EH (cell line): ENCODE measurements at regions not wholly inside any gene's neighbourhood (a gene's known extent, or its start where the extent isn't known, plus 50 kb on each side); places are given as distances from the start of the nearest gene placed in this dataset.

Source experiments
- DNase-seq: peaks from one replicate; pipeline ENCODE4 v3.0.0-alpha.2; 2015; ENCODE audit warnings: low read depth

DNA sequence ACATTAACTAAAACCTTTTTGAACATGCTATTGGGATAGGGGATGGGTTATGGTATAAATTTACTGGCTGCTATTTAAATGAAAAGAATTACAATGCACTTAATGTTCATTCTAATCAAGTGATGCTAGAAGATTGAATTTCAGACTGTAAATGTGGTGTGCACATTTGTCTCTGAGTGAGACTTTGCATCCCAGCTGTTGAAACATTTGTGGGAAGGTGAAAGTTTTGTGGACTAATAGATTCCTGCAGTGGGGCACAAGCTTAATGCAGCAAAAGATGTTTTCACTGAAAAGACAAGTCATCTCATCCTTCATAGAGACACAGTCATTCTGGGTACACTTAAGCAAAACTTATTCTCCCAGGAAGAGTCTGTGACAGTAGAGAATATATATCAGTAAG, 323.6 kb downstream of the NFIB start:
- no peak for DNase-seq

DNA sequence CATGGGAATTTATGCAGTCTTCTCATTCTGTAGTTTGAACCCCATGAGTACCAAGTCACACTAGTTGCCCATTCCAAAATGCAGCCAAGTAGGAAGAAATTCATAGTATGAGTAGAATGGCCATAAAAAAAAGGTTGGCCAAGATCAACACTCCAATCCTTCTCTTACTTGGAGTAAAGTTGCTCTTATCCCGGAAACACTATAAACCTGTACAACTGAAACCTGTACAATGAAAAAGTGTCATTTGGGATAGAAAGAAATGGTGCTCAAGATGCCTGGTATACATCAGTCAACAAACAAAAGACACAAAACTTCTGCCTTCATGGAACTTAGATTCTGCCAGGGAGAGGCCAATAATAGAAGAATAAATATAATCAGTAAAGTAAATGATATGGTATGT, 325.0 kb downstream of the NFIB start:
- DNase-seq: no peak

DNA sequence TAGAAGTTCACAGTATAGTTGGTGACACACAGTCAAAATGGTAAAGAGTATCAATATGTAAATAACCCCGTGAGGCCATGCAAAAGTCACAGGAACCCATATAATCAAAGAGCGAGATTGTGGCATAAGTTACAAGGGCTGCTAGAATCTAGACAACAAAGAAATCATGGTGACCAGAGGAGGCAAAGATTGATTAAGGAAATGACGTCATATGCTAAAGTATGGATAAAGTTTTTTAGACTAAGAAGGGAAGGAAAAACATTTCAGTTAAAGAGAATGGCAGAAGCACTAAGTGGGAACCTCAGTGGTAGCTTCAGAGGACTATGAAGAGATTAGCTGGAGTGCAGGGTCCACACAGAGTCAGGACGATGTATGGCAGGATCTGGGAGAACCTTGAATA, 330.3 kb downstream of the NFIB start:
- DNase-seq: no peak

DNA sequence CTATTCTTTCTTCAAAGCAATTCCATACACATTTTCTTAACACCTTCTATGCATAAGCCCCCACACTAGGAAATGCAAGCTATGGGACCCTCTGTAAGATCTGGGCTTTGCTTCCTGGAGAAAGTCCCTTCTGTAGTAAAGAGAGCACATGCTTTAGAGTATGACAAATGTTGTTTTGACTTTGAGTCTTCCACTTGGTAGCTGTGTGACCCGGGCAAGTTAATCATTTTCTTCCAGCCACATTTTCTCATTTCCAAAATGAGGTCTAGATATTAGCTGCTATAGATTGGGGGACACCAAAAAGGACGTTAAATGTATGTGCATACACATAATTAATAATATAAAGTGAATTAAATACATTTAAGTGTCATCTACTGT, 334.0 kb downstream of the NFIB start:
- DNase-seq: no peak

DNA sequence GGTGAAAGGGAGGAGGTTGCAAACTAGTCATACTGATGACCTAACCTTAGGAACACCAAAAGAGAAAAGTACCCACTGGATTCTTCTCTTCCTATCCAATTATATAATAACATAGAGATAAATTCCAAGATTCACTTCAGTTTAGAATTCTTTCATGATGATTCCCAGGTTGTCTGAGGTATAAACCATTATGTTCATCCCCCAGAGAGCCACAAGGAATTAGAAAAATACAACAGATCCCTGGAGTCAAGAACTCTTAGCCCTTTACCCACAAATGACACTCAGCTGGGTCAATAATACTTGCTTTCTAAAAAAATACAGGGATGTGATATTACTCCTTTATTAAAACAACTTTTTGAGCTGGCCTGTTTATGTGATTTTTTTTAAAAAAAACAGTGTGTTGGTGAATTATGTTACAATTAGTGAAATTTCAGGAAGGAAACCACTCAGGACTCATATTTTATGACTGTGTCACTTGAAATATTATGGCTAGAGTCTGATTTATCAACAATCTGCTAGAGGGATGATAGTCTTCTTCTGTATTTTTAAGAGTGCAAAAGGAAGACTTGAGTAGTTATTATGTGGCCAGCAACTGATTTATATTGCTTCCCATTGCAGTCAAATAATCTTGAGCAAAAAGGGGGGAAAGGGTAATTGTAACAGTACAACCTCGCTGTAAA, 338.2 kb downstream of the NFIB start:
- DNase-seq: no peak

DNA sequence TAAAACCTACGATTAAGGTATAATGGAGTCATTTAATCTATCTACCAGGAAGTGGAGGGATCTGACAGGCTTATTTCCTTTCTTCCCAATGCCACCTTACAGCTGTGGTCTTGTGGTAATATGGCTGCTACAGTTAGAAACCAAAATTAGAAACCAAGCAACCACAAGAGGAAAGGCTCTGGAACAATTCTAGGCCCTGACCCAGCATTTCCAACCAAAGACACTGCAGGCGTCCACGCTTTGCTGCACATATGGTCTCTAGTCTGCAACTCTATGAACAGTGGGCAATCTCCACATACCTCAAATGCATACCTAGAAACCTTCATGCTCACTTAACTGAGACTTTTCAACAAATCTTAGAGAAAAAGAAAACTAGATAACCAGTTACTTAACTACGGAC, 339.1 kb downstream of the NFIB start:
- DNase-seq: no peak

DNA sequence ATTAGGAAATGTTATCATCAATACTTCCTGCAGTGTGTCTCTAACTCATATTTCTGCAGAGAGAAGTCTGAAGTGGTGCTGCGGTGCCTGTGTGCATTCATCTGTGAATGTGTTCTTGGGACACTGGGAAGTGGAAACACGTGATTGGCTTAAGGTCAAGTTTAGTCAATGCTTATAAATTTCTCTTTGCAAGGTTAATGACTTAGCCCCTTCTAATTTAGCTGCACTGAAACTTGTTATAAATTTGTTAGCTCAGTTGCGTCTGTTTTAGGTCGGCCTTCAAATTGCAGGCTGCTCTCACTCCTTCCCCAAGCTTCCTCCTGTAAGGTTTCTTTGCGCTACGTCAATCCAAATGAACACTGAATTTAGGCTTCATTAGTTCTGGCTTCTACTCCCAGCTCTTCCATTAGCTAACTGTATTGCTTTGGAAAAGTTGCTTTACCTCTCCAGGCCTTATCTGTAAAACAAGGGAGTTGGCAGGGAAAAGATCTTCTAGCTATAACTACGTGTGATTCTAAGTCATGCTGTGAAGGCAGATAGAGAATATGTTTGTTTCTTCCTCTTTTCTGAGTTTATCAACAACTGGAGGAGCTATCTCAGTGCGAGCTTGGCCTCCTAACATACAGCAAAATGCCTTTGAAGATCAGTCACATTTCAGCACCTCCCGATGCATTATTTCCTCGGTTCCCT, 341.8 kb downstream of the NFIB start:
- DNase-seq: no peak

DNA sequence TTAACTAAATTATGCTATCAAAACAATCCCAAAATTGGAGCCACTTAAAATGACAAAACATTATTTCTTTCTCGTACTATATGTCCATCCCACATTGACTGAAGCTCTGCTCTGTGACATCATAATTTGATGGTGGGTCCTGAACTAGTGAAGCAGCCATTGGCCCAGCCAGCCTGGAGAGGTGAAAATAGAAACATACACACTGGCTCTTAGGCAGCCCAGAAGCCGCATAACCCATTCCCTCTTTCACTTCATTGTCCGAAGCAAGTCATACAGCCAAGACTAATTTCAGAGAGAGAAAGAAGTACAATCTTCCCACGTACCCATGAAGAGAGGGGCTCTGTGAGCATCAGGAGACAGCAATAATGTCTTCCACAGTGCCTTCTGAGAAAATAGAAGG, 342.5 kb downstream of the NFIB start:
- DNase-seq: no peak

DNA sequence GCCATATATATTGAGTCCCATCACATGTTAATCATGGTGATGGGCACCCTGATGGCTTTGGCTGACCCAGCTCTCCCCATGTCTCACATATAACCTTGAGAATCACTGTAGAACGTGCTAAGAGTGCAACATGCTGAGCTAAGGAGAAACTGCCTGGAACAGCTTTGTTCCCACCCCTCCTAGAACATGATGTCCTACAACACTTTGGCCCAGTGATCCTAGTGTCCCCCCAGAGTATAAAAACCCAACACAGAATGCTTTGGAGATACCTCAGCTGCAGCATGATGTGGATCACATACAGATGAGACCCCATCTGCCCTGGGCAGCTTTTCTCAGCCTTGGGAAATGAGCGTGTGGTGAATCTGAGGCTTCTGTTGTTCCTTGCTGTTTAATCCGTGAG, 343.5 kb downstream of the NFIB start:
- no peak for DNase-seq

DNA sequence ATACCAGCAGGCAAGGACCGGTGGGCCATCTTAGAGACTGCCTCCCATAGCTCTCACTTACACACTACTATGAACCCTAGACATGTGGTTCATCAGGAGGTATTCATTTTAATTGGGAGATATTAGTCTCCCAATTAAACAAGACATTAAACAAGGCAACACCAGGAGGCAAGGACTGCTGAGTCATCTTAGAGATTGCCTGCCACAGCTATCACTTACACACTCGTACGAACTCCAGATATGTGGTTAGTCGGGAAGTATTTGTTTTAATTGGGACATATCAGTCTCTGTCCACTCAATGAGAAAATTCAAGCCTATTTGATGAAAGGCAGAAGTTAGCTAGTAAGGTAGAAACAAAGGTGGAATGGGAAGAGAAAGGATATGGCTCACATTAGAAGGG, 343.9 kb downstream of the NFIB start:
- DNase-seq: no peak

DNA sequence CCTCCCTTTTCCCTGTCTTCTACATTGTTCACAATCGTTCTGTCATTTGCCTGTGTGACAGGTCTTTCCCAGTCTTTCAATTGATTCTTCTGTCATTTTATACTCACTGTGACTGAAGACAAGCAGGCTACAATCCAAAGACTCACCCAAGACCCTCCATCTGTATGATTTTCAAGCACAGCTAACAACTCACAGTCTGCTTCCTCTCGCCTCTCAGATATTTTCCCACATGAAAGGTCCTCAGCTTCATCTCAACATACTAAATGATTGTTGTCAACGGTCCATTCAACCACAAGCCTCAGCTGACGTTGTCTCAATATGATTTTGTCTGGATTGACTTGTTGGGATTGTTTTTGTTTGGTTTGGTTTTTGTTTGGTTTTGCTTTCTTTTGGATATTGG, 346.5 kb downstream of the NFIB start:
- DNase-seq: no peak

DNA sequence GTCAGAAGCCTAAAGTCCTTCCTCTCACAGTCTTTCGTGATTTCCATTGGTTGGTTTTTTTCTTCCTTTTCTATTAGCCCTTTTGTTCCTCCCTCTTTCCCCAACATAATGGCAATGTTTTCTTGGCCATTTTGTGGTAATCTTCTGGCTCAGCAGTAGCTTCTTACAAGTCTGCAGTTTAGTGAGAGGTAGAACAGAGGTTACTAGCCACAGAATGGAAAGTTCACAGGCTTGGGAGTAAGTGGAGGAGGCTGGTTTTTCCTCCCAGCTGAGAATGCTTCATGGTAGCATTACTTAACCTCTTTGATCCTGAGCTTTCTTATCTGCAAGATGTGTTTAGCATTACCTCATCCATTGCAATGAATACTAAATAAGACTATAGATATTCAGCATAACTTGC, 346.9 kb downstream of the NFIB start:
- DNase-seq: no peak

DNA sequence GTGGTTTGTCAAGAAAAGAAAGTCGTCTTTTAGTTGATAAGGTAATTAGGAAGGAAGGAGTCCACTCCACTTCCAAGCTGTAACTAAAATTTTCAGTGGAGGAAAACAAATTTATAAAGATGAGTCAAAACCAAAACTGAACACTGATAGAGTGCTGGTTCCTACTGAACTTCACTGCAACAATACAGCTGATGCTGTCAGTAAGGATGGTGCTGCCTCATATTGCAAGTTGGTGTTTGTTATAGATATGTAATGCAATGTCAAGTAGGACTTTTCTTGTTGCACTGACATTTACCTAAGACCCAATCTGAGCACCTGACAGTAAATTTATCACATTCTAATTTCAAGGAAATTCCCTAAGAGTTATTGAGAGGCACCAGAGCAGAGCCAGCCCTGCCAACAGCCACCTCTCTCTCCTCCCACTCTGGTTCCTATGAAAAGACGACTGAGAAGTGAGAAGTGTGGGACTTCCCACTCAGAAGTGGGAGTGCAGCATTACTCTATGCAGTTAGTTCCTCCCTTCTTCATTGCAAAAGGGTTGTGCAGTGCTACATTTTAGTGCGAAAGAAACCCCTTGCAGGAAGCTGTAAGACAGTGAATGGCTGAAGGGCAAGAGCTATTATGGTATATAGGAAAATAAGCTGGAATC, 350.8 kb downstream of the NFIB start:
- DNase-seq: no peak

DNA sequence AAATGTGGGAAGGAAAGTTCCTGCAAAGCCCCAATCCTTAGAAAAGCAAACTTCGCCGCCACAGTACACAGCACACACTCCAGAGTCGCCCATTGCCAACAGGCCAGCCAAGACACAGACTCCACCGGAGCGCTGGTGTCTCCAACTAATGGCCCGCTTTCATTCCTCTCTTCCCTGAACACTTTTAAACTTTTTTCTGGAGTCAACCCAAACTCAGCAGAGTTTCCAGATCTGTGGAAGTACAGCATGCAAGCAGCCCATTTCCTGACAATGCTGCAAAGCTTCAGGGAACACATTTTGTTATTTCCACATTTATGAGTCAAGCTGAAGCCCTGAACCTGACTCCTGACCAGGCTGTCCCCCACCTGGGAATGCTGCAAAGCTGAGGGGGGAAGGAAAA, 351.9 kb downstream of the NFIB start:
- DNase-seq: no peak

DNA sequence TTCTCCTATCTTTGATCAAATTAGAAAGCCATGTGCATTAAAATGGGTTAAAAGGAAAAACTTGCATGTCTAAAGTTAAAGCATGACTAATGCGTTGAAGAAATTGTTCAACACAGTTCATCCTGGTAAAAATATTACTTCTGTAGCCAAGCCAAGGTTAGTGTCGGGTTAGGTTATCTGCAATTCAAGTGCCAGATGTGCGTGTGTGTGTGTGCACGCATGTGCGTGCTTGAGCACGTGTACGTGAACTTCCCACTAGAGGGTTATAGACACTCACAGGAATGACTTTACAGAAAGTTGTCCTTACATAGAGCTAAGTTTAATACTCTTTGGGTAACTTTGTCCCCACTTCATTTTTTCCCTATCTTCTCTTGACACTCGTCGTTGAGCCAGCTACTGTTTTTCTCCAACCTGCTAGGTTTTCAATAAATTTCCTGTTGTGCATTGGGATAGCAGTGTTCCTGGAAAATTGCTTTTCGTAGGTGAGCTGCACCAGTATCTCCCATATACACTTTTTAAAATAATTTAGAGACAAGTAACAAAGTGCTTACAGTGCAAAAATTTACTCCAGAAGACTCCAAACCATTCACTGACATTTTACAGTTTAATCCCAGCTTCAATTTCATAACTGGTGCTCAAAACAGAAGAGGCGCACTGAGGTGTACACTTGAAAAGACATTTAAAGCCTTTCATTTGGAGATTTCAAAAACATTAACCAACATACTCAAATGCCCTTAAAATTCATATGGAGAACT, 353.8 kb downstream of the NFIB start:
- no peak for DNase-seq

DNA sequence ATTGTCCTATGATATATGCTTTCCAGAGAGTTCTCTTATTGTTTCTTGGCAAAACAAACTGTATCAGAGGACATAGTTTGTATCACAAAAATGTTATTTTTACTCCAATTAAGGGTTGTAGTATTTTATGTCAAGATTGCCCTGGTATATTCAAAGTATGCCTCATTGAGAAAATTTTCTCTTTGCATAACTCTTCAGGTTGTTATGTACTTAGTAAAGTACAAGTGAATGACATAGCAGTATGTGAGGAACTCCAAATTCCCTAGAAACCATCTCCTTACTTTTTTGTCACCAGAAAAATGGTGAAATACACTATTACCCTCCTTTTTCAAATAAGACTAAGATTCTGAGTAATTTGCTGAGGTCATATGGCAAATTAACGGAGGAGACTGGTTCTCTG, 355.3 kb downstream of the NFIB start:
- no peak for DNase-seq

DNA sequence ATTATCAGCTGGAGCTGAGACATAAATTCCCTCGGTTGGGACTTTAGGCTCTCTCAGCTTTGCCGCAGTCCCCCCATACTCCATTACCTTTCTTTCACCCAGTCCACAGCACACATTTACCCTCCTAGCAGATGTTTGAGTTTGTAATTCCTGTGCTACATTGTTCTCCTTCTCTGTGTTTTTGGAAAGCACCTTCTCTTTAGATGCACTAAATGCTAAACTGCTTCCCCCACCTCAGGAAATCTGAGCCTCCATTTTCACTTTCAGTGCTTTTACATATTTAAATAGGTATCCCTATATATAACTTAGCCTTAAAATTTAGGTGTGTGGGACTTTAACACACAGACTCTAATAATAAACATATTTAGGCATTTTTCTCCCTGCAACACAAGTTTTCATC, 356.9 kb downstream of the NFIB start:
- DNase-seq: no peak

DNA sequence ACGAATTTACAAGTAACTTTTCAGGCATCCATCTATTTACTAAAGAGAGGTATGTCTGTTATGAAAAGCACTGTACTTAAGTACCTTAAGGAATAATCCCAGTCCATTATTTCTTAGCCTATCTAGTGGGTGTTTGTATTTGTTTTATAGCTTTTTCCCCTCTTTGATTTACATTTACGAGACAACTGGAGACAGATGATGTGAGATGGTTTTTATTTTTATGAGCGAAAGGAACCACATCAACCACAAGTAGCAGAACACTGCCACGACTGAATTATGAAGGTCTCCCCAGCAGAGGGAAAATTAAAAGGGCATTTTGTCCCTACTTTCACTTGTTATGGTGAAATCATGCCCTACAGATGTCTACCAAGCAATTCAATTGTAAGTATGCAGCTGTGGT, 357.8 kb downstream of the NFIB start:
- peak; percentile 38 for DNase-seq

DNA sequence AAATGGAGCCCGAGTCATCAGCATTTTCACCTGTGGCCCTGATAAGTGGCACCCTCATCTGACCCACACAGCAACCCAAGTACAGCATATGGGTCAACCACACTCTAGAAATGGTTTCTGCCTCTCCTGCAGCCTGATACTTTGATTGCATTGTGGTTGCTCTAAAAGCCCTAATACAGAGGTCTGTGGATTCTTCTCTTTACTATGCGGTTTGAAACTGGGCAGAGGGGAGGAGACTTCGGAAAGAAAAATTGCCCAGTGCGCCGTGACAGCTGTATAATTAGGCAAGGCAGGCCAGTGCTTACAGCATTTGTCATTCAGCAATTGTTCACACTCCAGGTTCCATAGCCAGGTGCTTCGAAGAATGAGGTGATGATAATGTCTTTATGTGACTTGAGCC, 361.0 kb downstream of the NFIB start:
- DNase-seq: no peak

DNA sequence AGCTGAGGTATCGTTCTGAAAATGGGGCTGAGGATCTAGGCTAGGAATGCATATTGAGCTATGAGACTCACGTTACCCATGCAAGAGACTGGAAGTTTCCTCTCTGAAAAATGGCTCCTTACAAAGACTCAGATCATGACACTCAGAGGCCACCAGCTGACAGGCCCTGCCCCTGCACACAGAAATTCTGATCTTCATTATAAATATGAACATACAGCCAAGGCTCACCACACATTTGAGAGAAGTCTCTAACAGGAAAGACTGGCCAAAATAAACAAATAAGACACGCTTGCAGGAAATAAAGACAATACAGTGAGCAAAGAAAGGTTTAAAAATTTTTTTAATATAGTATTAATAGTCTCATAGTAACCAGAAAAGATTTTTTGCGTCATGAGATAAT, 365.9 kb downstream of the NFIB start:
- peak; percentile 11 for DNase-seq

DNA sequence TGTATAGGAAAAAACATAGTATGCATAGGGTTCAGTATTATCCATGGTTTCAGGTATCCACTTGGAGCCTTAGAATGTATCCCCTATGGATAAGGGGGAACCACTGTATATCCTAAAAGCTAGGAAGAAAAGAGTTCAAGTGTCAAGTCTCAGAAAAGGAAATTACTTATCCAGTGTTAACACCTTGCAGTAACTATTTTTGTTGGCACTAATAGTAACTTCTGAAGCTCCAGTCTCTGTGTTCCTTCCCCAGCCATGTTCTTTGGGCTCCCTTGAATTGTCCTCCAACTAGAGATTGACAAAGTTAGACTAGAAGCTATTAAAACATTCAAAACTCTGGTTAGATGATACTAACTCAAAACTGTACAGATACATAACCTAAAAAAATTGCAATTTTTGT, 370.8 kb downstream of the NFIB start:
- DNase-seq: no peak

DNA sequence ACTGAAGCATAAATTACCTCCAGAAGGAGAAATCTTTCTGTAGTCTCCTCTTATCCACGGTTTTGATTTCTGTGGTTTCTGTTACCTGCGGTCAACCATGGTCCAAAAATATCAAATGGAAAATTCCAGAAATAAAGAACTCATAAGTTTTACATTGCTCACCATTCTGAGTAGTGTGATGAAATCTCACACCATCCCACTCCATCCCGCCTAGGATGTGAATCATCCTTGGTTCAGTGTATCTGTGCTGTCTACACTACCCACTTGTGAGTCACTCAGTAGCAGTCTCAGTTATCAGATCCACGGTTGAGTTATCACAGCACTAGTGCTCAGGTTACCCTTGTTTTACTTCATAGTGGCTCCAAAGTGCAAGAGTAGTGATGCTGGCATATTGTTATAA, 371.2 kb downstream of the NFIB start:
- peak; percentile 94 for DNase-seq

DNA sequence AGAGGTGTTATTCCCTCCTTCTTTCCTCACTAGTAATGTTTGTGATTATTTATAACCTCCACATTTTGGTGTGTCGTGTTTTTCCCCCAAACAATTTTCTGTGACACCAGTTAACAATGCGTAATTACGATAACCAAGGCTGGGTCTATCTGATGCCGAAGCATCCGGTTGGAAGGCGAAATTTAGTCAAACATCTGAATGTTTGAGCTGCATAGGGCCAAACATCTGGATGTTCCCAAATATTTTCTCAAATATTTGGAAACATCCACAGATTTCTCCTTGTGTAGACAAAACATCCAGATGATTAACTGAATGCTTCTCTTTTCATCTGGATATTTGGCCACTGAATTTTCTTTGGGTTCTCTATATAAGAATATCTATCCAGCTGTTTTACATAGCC, 371.7 kb downstream of the NFIB start:
- no peak for DNase-seq
